ENCODE measurements at regions not wholly inside any gene's neighbourhood (a gene's known extent, or its start where the extent isn't known, plus 50 kb on each side); places are given as distances from the start of the nearest gene placed in this dataset.

GRCh38 chr17:63189930-63190329 lies 223.9 kb downstream of the TANC2 start:
- TF ChIP-seq CTCF (conservative IDR thresholded peaks at IDR 0.05) (no peak), ZFX (IDR thresholded peaks at IDR 0.05) (no peak)

Data from C4-2B (cell line).